GM23338 (cell line): ENCODE measurements at regions not wholly inside any gene's neighbourhood (a gene's known extent, or its start where the extent isn't known, plus 50 kb on each side); places are given as distances from the start of the nearest gene placed in this dataset.

Source experiments
- ATAC-seq: fragments of 200-7000 bp; cut with Tn5 transposase; 3 replicates; pipeline ENCODE4 v1.9.1; 2020
- DNase-seq: peaks from one replicate; pipeline ENCODE4 v3.0.0-alpha.2; 2015; ENCODE audit warnings: low spot score
- H2AFZ ChIP-seq: fragments of 200-600 bp; sonication (generic); 2 replicates; pipeline ENCODE4 v1.8.0; 2016; ENCODE audit warnings: antibody characterized with exemption, mild to moderate bottlenecking, moderate library complexity
- H3F3A ChIP-seq: fragments of 200-600 bp; sonication (generic); replicated peaks from 2 replicates; pipeline ENCODE4 v1.8.0; 2017; ENCODE audit warnings: antibody characterized with exemption, mixed run types, low read depth
- H3K27ac ChIP-seq: fragments of 200-600 bp; sonication (generic); 2 replicates; pipeline ENCODE4 v1.6.1; 2016; ENCODE audit warnings: low read depth
- H3K27me3 ChIP-seq: fragments of 200-600 bp; sonication (generic); 2 replicates; pipeline ENCODE4 v1.8.0; 2016; ENCODE audit warnings: mild to moderate bottlenecking, mixed run types, moderate library complexity; ENCODE audit not compliant: insufficient read depth
- H3K36me3 ChIP-seq: fragments of 200-600 bp; sonication (generic); 2 replicates; pipeline ENCODE4 v1.8.0; 2016; ENCODE audit warnings: mild to moderate bottlenecking; ENCODE audit not compliant: insufficient read depth
- H3K4me1 ChIP-seq: fragments of 200-600 bp; sonication (generic); 2 replicates; pipeline ENCODE4 v1.8.0; 2016; ENCODE audit warnings: mild to moderate bottlenecking, moderate library complexity; ENCODE audit not compliant: insufficient read depth
- H3K4me2 ChIP-seq: fragments of 200-600 bp; sonication (generic); 2 replicates; pipeline ENCODE4 v1.7.1; 2017; ENCODE audit warnings: mixed run types
- H3K4me3 ChIP-seq: fragments of 200-600 bp; sonication (generic); 2 replicates; pipeline ENCODE4 v1.6.1; 2016; ENCODE audit warnings: mixed run types
- H3K79me2 ChIP-seq: fragments of 200-600 bp; sonication (generic); replicated peaks from 2 replicates; pipeline ENCODE4 v1.8.0; 2017; ENCODE audit warnings: mild to moderate bottlenecking; ENCODE audit not compliant: insufficient read depth
- H3K9me2 ChIP-seq: fragments of 200-600 bp; sonication (generic); 2 replicates; pipeline ENCODE4 v1.8.0; 2017; ENCODE audit not compliant: insufficient read depth
- H4K20me1 ChIP-seq: fragments of 200-600 bp; sonication (generic); replicated peaks from 2 replicates; pipeline ENCODE4 v1.8.0; 2017; ENCODE audit warnings: mild to moderate bottlenecking; ENCODE audit not compliant: insufficient read depth
- H3K27ac Mint-ChIP-seq: 2 replicates; pipeline ENCODE4 v1.8.0; 2020; ENCODE audit warnings: inconsistent platforms, mild to moderate bottlenecking, moderate library complexity, mixed read lengths
- H3K27me3 Mint-ChIP-seq: 3 replicates; pipeline ENCODE4 v1.8.0; 2022; ENCODE audit warnings: low read depth, mild to moderate bottlenecking, moderate library complexity, mixed read lengths, inconsistent platforms; ENCODE audit not compliant: insufficient read depth, poor library complexity
- H3K36me3 Mint-ChIP-seq: 3 replicates; pipeline ENCODE4 v1.8.0; 2021; ENCODE audit warnings: low read depth, mild to moderate bottlenecking, inconsistent platforms, moderate library complexity, mixed read lengths
- H3K4me1 Mint-ChIP-seq: 3 replicates; pipeline ENCODE4 v1.8.0; 2020; ENCODE audit warnings: mild to moderate bottlenecking, inconsistent platforms, mixed read lengths
- H3K4me3 Mint-ChIP-seq: 3 replicates; pipeline ENCODE4 v1.8.0; 2021; ENCODE audit warnings: moderate library complexity, mild to moderate bottlenecking, inconsistent platforms, mixed read lengths
- H3K9me3 Mint-ChIP-seq: 3 replicates; pipeline ENCODE4 v1.8.0; 2020; ENCODE audit warnings: moderate library complexity, mild to moderate bottlenecking, inconsistent platforms, mixed read lengths
- CREB1 ChIP-seq: fragments of 250-450 bp; sonication (Bioruptor Pico); IDR thresholded peaks from 2 replicates; pipeline ENCODE4 v1.5.0; 2020; ENCODE audit warnings: low read depth, mild to moderate bottlenecking, moderate library complexity
- CTCF ChIP-seq, 2 experiments: fragments of 200-600 bp in 1 of 2; sonication (generic) in 1 of 2; conservative IDR thresholded peaks; 2 replicates each; pipeline versions ENCODE4 v1.5.1 to v1.6.1; 2016 to 2017; ENCODE audit warnings: antibody characterized with exemption in 2 of 2, low read depth in 2 of 2, mild to moderate bottlenecking in 2 of 2, moderate library complexity in 1 of 2
- ETS1 ChIP-seq: IDR thresholded peaks from 2 replicates; pipeline ENCODE4 v1.6.1; 2016; ENCODE audit warnings: antibody characterized with exemption
- EZH2 ChIP-seq: fragments of 200-600 bp; sonication (generic); IDR thresholded peaks from one replicate; pipeline ENCODE4 v1.8.0; 2017; ENCODE audit warnings: antibody characterized with exemption, mild to moderate bottlenecking, low read depth; ENCODE audit not compliant: unreplicated experiment
- EZH2phosphoT487 ChIP-seq: fragments of 200-600 bp; sonication (generic); IDR thresholded peaks from one replicate; pipeline ENCODE4 v1.8.1; 2018; ENCODE audit warnings: antibody characterized with exemption; ENCODE audit not compliant: unreplicated experiment
- JUNB ChIP-seq: IDR thresholded peaks from one replicate; pipeline ENCODE4 v1.6.1; 2016; ENCODE audit warnings: antibody characterized with exemption; ENCODE audit not compliant: unreplicated experiment
- NANOG ChIP-seq: IDR thresholded peaks from 2 replicates; pipeline ENCODE4 v1.6.1; 2016; ENCODE audit warnings: antibody characterized with exemption, borderline replicate concordance
- POLR2AphosphoS5 ChIP-seq: IDR thresholded peaks from 2 replicates; pipeline ENCODE4 v1.6.1; 2016; ENCODE audit warnings: antibody characterized with exemption, low read depth
- REST ChIP-seq: IDR thresholded peaks from one replicate; pipeline ENCODE4 v1.6.1; 2018; ENCODE audit warnings: antibody characterized with exemption; ENCODE audit not compliant: unreplicated experiment
- STAT1 ChIP-seq: IDR thresholded peaks from one replicate; pipeline ENCODE4 v1.6.1; 2016; ENCODE audit warnings: antibody characterized with exemption; ENCODE audit not compliant: unreplicated experiment
- ZNF114 ChIP-seq: fragments of 250-450 bp; sonication (Bioruptor Pico); IDR thresholded peaks from 2 replicates; pipeline ENCODE4 v1.5.0; 2020; ENCODE audit warnings: mild to moderate bottlenecking, moderate library complexity
- ZNF331 ChIP-seq: fragments of 250-450 bp; sonication (Bioruptor Pico); IDR thresholded peaks from 2 replicates; pipeline ENCODE4 v1.5.0; 2020; ENCODE audit warnings: low read depth, mild to moderate bottlenecking, moderate library complexity
- TF ChIP-seq, protein P1 (sequence below): fragments of 250-450 bp; sonication (Bioruptor Pico); IDR thresholded peaks from 2 replicates; pipeline ENCODE4 v1.5.0; 2020; ENCODE audit warnings: mild to moderate bottlenecking, moderate library complexity

GRCh38 chr9:16192403-16193017, 639.7 kb downstream of the CCDC171 start:
- Mint-ChIP-seq H3K4me1 (peaks cover 15% of the 10 kb centered on the region), H3K27ac (no peak overlapping the region), H3K4me3 (no peak overlapping the region), H3K27me3 (no peaks in the 10 kb centered on the region), H3K9me3 (peaks cover 12% of the 10 kb centered on the region; the same call in 2 of the 3 replicates), H3K36me3 (no peaks in the 10 kb centered on the region)
- TF ChIP-seq EZH2 = no peak
- no peak for TF ChIP-seq REST
- TF ChIP-seq ZNF331 (CRISPR knock-in tag) = no peak
- TF ChIP-seq, protein P1, sequence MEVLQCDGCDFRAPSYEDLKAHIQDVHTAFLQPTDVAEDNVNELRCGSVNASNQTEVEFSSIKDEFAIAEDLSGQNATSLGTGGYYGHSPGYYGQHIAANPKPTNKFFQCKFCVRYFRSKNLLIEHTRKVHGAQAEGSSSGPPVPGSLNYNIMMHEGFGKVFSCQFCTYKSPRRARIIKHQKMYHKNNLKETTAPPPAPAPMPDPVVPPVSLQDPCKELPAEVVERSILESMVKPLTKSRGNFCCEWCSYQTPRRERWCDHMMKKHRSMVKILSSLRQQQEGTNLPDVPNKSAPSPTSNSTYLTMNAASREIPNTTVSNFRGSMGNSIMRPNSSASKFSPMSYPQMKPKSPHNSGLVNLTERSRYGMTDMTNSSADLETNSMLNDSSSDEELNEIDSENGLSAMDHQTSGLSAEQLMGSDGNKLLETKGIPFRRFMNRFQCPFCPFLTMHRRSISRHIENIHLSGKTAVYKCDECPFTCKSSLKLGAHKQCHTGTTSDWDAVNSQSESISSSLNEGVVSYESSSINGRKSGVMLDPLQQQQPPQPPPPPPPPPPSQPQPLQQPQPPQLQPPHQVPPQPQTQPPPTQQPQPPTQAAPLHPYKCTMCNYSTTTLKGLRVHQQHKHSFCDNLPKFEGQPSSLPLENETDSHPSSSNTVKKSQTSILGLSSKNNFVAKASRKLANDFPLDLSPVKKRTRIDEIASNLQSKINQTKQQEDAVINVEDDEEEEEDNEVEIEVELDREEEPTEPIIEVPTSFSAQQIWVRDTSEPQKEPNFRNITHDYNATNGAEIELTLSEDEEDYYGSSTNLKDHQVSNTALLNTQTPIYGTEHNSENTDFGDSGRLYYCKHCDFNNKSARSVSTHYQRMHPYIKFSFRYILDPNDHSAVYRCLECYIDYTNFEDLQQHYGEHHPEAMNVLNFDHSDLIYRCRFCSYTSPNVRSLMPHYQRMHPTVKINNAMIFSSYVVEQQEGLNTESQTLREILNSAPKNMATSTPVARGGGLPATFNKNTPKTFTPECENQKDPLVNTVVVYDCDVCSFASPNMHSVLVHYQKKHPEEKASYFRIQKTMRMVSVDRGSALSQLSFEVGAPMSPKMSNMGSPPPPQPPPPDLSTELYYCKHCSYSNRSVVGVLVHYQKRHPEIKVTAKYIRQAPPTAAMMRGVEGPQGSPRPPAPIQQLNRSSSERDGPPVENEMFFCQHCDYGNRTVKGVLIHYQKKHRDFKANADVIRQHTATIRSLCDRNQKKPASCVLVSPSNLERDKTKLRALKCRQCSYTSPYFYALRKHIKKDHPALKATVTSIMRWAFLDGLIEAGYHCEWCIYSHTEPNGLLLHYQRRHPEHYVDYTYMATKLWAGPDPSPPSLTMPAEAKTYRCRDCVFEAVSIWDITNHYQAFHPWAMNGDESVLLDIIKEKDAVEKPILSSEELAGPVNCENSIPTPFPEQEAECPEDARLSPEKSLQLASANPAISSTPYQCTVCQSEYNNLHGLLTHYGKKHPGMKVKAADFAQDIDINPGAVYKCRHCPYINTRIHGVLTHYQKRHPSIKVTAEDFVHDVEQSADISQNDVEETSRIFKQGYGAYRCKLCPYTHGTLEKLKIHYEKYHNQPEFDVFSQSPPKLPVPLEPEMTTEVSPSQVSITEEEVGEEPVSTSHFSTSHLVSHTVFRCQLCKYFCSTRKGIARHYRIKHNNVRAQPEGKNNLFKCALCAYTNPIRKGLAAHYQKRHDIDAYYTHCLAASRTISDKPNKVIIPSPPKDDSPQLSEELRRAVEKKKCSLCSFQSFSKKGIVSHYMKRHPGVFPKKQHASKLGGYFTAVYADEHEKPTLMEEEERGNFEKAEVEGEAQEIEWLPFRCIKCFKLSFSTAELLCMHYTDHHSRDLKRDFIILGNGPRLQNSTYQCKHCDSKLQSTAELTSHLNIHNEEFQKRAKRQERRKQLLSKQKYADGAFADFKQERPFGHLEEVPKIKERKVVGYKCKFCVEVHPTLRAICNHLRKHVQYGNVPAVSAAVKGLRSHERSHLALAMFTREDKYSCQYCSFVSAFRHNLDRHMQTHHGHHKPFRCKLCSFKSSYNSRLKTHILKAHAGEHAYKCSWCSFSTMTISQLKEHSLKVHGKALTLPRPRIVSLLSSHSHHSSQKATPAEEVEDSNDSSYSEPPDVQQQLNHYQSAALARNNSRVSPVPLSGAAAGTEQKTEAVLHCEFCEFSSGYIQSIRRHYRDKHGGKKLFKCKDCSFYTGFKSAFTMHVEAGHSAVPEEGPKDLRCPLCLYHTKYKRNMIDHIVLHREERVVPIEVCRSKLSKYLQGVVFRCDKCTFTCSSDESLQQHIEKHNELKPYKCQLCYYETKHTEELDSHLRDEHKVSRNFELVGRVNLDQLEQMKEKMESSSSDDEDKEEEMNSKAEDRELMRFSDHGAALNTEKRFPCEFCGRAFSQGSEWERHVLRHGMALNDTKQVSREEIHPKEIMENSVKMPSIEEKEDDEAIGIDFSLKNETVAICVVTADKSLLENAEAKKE (CRISPR knock-in tag) = no peak
- no peak for TF ChIP-seq JUNB
- TF ChIP-seq ZNF114 (CRISPR knock-in tag) = no peak
- TF ChIP-seq CTCF (conservative IDR thresholded peaks at IDR 0.05; ENCODE audit: low read depth in 2 of 2) = no peak
- no peak for TF ChIP-seq POLR2AphosphoS5
- TF ChIP-seq EZH2phosphoT487 = no peak
- no peak for TF ChIP-seq STAT1
- TF ChIP-seq NANOG = no peak
- no peak for TF ChIP-seq ETS1
- no peak for TF ChIP-seq CREB1 (CRISPR knock-in tag)
- H4K20me1 ChIP-seq = no peaks in the 10 kb centered on the region
- ATAC-seq = no peak
- H3K27me3 ChIP-seq = no peaks in the 10 kb centered on the region
- DNase-seq = no peak
- H3K4me3 ChIP-seq = 0 out of 2 replicates have a peak overlapping the region, but pooled peaks have one; percentile 36
- H3K4me2 ChIP-seq = peak overlapping the region; percentile 64
- H3K27ac ChIP-seq = no peak overlapping the region
- no peaks in the 10 kb centered on the region for H3K36me3 ChIP-seq
- H3K9me2 ChIP-seq = no peaks in the 10 kb centered on the region; the same call in 1 of the 2 replicates
- H2AFZ ChIP-seq = peak overlapping the region; percentile 64
- peaks cover 11% of the 10 kb centered on the region for H3K4me1 ChIP-seq
- no peaks in the 10 kb centered on the region for H3F3A ChIP-seq
- no peaks in the 10 kb centered on the region for H3K79me2 ChIP-seq
